ENCODE measurements at regions not wholly inside any gene's neighbourhood (a gene's known extent, or its start where the extent isn't known, plus 50 kb on each side); places are given as distances from the start of the nearest gene placed in this dataset.

- 0 out of 2 replicates have a peak, but pooled peaks have one; percentile 14 for TF ChIP-seq CTCF (IDR thresholded peaks at IDR 0.05; ENCODE audit: control insufficient read depth, extremely low read depth, insufficient read depth)
- DNase-seq (ENCODE audit: low read depth), result no peak
- no peak overlapping the region for H3K4me3 ChIP-seq (ENCODE audit: low read depth, low read length)
These were observed 523.1 kb downstream of the XIRP2 start for GRCh38 chr2:167411367-167411766.

GRCh38 chr2:167406558-167406957, 518.3 kb downstream of the XIRP2 start:
- H3K4me3 ChIP-seq (ENCODE audit: low read depth, low read length), result no peak overlapping the region
- TF ChIP-seq CTCF (IDR thresholded peaks at IDR 0.05; ENCODE audit: control insufficient read depth, extremely low read depth, insufficient read depth), result no peak
- DNase-seq (ENCODE audit: low read depth), result no peak

GRCh38 chr2:167404627-167405284, 516.5 kb downstream of the XIRP2 start:
- no peak for DNase-seq (ENCODE audit: low read depth)
- H3K4me3 ChIP-seq (ENCODE audit: low read depth, low read length), result no peak overlapping the region
- TF ChIP-seq CTCF (IDR thresholded peaks at IDR 0.05; ENCODE audit: control insufficient read depth, extremely low read depth, insufficient read depth), result no peak

GRCh38 chr2:167401309-167401708, 513.0 kb downstream of the XIRP2 start:
- no peak for TF ChIP-seq CTCF (IDR thresholded peaks at IDR 0.05; ENCODE audit: control insufficient read depth, extremely low read depth, insufficient read depth)
- H3K4me3 ChIP-seq (ENCODE audit: low read depth, low read length), result no peak overlapping the region
- DNase-seq (ENCODE audit: low read depth), result no peak

GRCh38 chr2:167400546-167400945, 512.3 kb downstream of the XIRP2 start:
- no peak overlapping the region for H3K4me3 ChIP-seq (ENCODE audit: low read depth, low read length)
- DNase-seq (ENCODE audit: low read depth), result no peak
- TF ChIP-seq CTCF (IDR thresholded peaks at IDR 0.05; ENCODE audit: control insufficient read depth, extremely low read depth, insufficient read depth), result no peak

- TF ChIP-seq CTCF (IDR thresholded peaks at IDR 0.05; ENCODE audit: control insufficient read depth, extremely low read depth, insufficient read depth), result no peak
- no peak for DNase-seq (ENCODE audit: low read depth)
- H3K4me3 ChIP-seq (ENCODE audit: low read depth, low read length), result no peak overlapping the region
These were observed 510.6 kb downstream of the XIRP2 start for GRCh38 chr2:167398873-167399272.

GRCh38 chr2:167388901-167389300, 500.6 kb downstream of the XIRP2 start:
- no peak for DNase-seq (ENCODE audit: low read depth)
- no peak for TF ChIP-seq CTCF (IDR thresholded peaks at IDR 0.05; ENCODE audit: control insufficient read depth, extremely low read depth, insufficient read depth)
- no peak overlapping the region for H3K4me3 ChIP-seq (ENCODE audit: low read depth, low read length)

Measured in LNCaP clone FGC (cell line).